AG09309 (cell line): ENCODE measurements at regions not wholly inside any gene's neighbourhood (a gene's known extent, or its start where the extent isn't known, plus 50 kb on each side); places are given as distances from the start of the nearest gene placed in this dataset.

Experiments
- DNase-seq: peaks from one replicate; pipeline ENCODE4 v3.0.0-alpha.2; 2010; ENCODE audit warnings: low read depth
- H3K4me3 ChIP-seq: 2 replicates; pipeline ENCODE4 v1.5.1; 2011; ENCODE audit warnings: mild to moderate bottlenecking, low read depth, low read length, moderate library complexity; ENCODE audit not compliant: control insufficient read depth
- CTCF ChIP-seq: IDR thresholded peaks from 2 replicates; pipeline ENCODE4 v1.5.1; 2011; ENCODE audit warnings: mild to moderate bottlenecking, low read depth, low read length, inconsistent platforms; ENCODE audit not compliant: insufficient read depth, control insufficient read depth; ENCODE audit errors: missing control alignments

GRCh38 chr11:79592824-79593223 lies 152.0 kb upstream of the TENM4 start:
- no peak for TF ChIP-seq CTCF
- DNase-seq = no peak
- no peak overlapping the region for H3K4me3 ChIP-seq

DNA sequence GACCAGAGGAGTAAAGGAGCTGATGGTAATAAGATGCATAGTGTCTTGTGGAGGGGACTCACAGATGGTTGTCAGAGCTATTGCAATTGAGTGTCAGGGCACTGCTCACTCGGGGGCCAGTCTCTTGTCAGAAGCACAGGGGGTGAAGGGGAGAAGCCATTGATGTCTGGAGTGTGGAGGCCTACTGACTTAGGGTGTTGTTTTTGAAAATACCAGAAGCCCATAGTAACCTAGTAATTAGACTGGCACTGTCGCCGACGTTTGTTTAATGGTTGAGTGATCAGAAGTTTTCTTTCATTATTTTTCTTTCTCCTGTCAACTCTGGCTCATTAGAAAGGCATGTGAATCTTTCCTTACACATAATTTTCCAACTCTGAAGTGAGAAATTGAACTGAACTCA lies 151.6 kb upstream of the TENM4 start:
- no peak for TF ChIP-seq CTCF
- no peak overlapping the region for H3K4me3 ChIP-seq
- DNase-seq = no peak

DNA sequence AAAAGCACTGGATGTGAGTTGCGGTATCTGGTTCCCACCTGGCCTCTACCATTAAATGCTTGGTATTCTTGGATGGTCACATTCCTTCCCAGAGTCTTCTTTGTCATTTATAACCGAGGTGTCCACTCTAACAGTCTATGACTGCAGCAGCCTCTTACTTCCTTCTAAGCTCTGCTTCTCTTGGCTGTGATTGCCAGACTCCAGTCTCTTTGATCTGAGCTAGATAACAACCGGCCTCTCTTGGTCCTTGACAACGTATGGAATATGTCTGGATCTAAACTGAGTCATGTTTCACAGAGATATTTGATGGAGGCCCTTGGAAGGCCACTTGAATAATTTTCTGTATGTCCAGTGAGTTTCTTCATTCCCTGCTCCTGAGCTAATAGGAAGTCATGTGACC lies 141.6 kb upstream of the TENM4 start:
- no peak overlapping the region for H3K4me3 ChIP-seq
- no peak for TF ChIP-seq CTCF
- DNase-seq = no peak

GRCh38 chr11:79579063-79579462 lies 138.2 kb upstream of the TENM4 start:
- DNase-seq = no peak
- no peak for TF ChIP-seq CTCF
- no peak overlapping the region for H3K4me3 ChIP-seq

GRCh38 chr11:79578116-79578515 lies 137.3 kb upstream of the TENM4 start:
- H3K4me3 ChIP-seq = no peak overlapping the region
- TF ChIP-seq CTCF = no peak
- DNase-seq = no peak

GRCh38 chr11:79575701-79576100 lies 134.9 kb upstream of the TENM4 start:
- TF ChIP-seq CTCF = no peak

GRCh38 chr11:79570104-79570503 lies 129.3 kb upstream of the TENM4 start:
- no peak for DNase-seq
- H3K4me3 ChIP-seq = no peak overlapping the region
- no peak for TF ChIP-seq CTCF

More at GRCh38 chr11:79575701-79576100, 134.9 kb upstream of the TENM4 start:
- no peak overlapping the region for H3K4me3 ChIP-seq
- no peak for DNase-seq
